HG03432 (cell line): ENCODE measurements at regions not wholly inside any gene's neighbourhood (a gene's known extent, or its start where the extent isn't known, plus 50 kb on each side); places are given as distances from the start of the nearest gene placed in this dataset.

Experiments
- ATAC-seq: cut with Tn5 transposase; IDR thresholded peaks from one replicate; pipeline ENCODE4 v1.9.1; 2021; ENCODE audit warnings: mild to moderate bottlenecking, moderate library complexity; ENCODE audit not compliant: unreplicated experiment

DNA sequence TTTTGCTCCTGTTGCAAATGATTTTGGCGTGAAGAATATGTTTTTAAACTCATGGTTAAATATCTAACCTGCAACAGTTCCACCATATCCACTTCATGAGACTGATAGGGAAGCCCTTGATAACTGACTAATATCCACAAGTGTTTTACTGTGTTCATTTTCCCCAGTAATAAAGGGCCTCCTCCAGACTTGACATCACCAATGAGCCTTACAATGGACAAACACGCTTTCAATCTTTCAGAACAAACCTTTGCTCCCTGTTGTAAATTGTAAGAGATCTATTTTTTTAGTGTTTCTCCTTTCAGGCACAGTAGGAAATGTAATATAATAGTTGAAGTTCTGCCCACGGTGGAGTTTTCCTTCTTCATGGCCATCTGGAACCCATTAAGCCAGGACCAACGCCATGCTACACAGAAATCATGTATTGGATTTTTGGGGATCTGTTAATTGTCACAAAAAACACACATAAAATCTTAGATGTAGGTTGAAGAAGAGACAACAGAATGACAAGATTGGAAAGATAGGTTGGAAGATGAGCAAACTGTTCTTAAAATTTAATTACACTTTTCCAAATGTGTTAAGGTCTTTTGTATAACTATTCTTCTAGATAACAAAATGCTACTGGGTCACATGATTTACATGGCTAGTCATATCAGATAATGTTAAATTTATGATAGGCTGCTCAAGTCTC lies 1030.1 kb downstream of the FSTL5 start:
- ATAC-seq, result no peak

DNA sequence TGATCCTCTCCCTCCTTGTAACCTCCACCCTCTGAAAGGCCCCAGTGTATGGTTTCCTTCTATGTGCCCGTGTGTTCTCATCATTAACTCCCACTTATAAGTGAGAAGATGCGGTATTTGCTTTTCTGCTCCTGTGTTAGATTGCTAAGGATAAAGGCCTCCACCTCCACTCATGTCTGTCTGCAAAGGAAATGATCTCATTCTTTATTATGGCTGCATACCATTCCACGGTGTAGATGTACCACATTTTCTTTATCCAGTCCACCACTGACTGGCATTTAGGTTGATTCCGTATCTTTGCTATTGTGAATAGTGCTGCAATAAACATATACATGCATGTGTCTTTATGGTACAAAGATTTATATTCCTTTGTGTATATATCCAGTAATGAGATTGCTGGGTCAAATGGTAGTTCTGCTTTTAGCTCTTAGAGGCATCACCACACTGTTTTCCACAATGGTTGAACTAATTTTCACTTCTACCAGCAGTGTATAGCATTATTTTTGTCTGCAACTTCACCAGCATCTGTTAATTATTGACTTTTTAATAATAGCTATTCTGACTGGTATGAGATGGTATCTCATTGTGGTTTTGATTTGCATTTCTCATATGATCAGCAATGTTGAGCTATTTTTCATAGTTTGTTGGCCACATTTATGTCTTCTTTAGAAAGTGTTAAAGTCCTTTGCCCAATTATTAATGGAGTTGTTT lies 1030.9 kb downstream of the FSTL5 start:
- ATAC-seq, result peak; percentile 96

DNA sequence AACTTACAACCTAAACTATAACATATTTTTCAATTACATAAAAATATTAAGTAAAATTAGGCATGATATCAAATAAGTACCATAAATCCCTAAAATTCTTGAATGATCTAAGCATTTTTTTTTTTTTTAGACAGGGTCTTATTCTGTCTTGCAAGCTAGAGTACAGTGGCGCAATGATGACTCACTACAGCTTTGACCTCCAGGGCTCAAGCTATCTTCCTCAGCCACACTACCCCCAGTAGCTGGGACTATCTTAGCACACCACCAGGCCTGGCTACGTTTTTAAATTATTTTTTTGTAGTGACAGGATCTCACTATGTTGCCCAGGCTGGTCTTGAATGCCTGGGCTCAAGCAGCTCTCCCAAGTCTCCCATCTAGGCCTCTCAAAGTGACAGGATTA lies 1042.3 kb downstream of the FSTL5 start:
- ATAC-seq, result no peak

DNA sequence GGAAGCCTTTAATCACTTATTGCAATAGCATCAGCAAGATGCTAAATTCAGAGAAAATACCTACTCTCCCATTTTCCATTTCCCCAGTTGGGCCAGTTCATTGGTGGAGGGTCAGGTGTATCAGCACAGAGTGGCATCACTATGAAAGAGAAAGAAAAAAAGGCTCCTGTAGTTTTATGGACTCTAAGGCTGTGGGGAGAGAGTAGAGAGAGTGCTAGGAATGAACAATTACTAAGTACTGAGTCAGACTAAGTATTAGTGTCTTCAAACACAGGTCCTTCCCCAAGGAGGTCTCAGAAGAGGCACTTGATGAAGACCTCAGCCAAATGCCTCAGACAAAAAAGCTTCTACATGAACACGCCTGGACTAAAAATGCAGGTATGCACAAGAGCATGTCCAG lies 1061.9 kb downstream of the FSTL5 start:
- ATAC-seq, result no peak

DNA sequence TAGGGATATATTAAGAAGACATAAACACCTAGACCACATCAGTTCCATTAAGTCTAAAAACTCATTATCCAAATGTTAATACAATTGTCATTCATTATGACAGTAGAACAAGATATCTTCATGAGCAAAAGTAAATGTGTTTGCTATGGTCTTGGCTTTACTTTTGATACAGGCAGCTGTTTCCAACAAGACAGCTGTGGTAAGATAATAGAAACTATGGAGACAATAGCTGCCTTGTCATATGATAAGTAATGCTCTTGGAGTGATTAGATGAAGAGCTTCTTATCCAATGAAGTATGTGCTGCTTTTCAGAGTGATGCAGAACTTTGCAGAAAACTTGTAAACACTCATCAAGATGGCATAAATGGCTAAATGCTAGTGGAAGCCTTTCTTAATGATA lies 1066.0 kb downstream of the FSTL5 start:
- ATAC-seq, result no peak

DNA sequence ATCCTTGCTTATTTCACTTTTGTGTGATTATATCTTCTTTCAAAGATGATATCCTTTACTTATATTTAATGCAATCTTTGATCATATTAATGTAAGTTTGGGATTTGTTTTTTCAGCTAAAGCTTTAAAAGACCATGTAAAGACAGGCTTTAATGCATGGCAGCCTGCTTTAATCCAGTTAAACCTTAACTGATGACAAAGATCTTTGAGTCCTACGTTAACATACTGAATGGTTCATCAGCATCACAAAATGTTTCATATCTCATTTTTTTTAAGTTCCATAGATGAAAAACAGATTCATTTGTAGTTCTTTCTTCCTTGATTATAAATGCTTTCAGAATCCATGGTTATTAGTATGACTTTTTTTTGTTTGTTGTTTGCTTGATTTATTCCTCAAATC lies 1102.8 kb downstream of the FSTL5 start:
- no peak for ATAC-seq
